ENCODE measurements at regions not wholly inside any gene's neighbourhood (a gene's known extent, or its start where the extent isn't known, plus 50 kb on each side); places are given as distances from the start of the nearest gene placed in this dataset.

- no peaks in the 10 kb centered on the region for H3F3A ChIP-seq (ENCODE audit: low read depth)
- no peaks in the 10 kb centered on the region for H3K4me1 ChIP-seq (ENCODE audit: insufficient read depth, low read length, poor library complexity, severe bottlenecking)
- H3K9me3 ChIP-seq (ENCODE audit: insufficient read depth, low read depth, low read length): peaks cover 3% of the 10 kb centered on the region; the same call in 1 of the 2 replicates
- H2AFZ ChIP-seq (ENCODE audit: low read length): no peak overlapping the region
- no peaks in the 10 kb centered on the region for H3K9me2 ChIP-seq (replicated peaks; ENCODE audit: low read depth, low read length)
- no peak overlapping the region for H3K9ac ChIP-seq (ENCODE audit: low read depth, low read length, poor library complexity, severe bottlenecking)
- TF ChIP-seq EZH2phosphoT487 (IDR thresholded peaks at IDR 0.05; ENCODE audit: borderline replicate concordance): no peak
- no peak for TF ChIP-seq CTCF (conservative IDR thresholded peaks at IDR 0.05; ENCODE audit: low read length)
- no peaks in the 10 kb centered on the region for H3K36me3 ChIP-seq (ENCODE audit: insufficient read depth, low read length)
- no peaks in the 10 kb centered on the region for H3K79me2 ChIP-seq (ENCODE audit: insufficient read depth, low read length)
- H3K27me3 ChIP-seq (ENCODE audit: insufficient read depth, low read length, poor library complexity, severe bottlenecking): no peaks in the 10 kb centered on the region
- H3K4me3 ChIP-seq (ENCODE audit: low read length, poor library complexity, severe bottlenecking): no peak overlapping the region
- H3K4me2 ChIP-seq (ENCODE audit: low read depth, low read length, poor library complexity, severe bottlenecking): no peak overlapping the region
- H4K20me1 ChIP-seq (ENCODE audit: insufficient read depth, low read length, poor library complexity, severe bottlenecking): no peaks in the 10 kb centered on the region
Observed at GRCh38 chr19:28076628-28077027, 1136.3 kb downstream of the UQCRFS1 start.

GRCh38 chr19:28075229-28075628, 1137.7 kb downstream of the UQCRFS1 start:
- no peak overlapping the region for H3K9ac ChIP-seq (ENCODE audit: low read depth, low read length, poor library complexity, severe bottlenecking)
- H3K4me1 ChIP-seq (ENCODE audit: insufficient read depth, low read length, poor library complexity, severe bottlenecking): no peaks in the 10 kb centered on the region
- TF ChIP-seq CTCF (conservative IDR thresholded peaks at IDR 0.05; ENCODE audit: low read length) (no peak), EZH2phosphoT487 (IDR thresholded peaks at IDR 0.05; ENCODE audit: borderline replicate concordance) (no peak)
- no peaks in the 10 kb centered on the region for H3K9me2 ChIP-seq (replicated peaks; ENCODE audit: low read depth, low read length)
- no peaks in the 10 kb centered on the region for H3F3A ChIP-seq (ENCODE audit: low read depth)
- no peak overlapping the region for H3K4me2 ChIP-seq (ENCODE audit: low read depth, low read length, poor library complexity, severe bottlenecking)
- no peaks in the 10 kb centered on the region for H3K27me3 ChIP-seq (ENCODE audit: insufficient read depth, low read length, poor library complexity, severe bottlenecking)
- H3K79me2 ChIP-seq (ENCODE audit: insufficient read depth, low read length): no peaks in the 10 kb centered on the region
- no peak overlapping the region for H2AFZ ChIP-seq (ENCODE audit: low read length)
- H4K20me1 ChIP-seq (ENCODE audit: insufficient read depth, low read length, poor library complexity, severe bottlenecking): no peaks in the 10 kb centered on the region
- no peaks in the 10 kb centered on the region for H3K36me3 ChIP-seq (ENCODE audit: insufficient read depth, low read length)
- H3K9me3 ChIP-seq (ENCODE audit: insufficient read depth, low read depth, low read length): peaks cover 3% of the 10 kb centered on the region; the same call in 1 of the 2 replicates
- H3K4me3 ChIP-seq (ENCODE audit: low read length, poor library complexity, severe bottlenecking): no peak overlapping the region

- H3K4me2 ChIP-seq (ENCODE audit: low read depth, low read length, poor library complexity, severe bottlenecking): no peak overlapping the region
- no peak overlapping the region for H2AFZ ChIP-seq (ENCODE audit: low read length)
- H3K27me3 ChIP-seq (ENCODE audit: insufficient read depth, low read length, poor library complexity, severe bottlenecking): no peaks in the 10 kb centered on the region
- H3K9me3 ChIP-seq (ENCODE audit: insufficient read depth, low read depth, low read length): peaks cover 3% of the 10 kb centered on the region; the same call in 1 of the 2 replicates
- no peak overlapping the region for H3K4me3 ChIP-seq (ENCODE audit: low read length, poor library complexity, severe bottlenecking)
- H3K9ac ChIP-seq (ENCODE audit: low read depth, low read length, poor library complexity, severe bottlenecking): no peak overlapping the region
- no peaks in the 10 kb centered on the region for H3K79me2 ChIP-seq (ENCODE audit: insufficient read depth, low read length)
- no peaks in the 10 kb centered on the region for H4K20me1 ChIP-seq (ENCODE audit: insufficient read depth, low read length, poor library complexity, severe bottlenecking)
- TF ChIP-seq EZH2phosphoT487 (IDR thresholded peaks at IDR 0.05; ENCODE audit: borderline replicate concordance) (no peak), CTCF (conservative IDR thresholded peaks at IDR 0.05; ENCODE audit: low read length) (no peak)
- no peaks in the 10 kb centered on the region for H3K36me3 ChIP-seq (ENCODE audit: insufficient read depth, low read length)
- no peaks in the 10 kb centered on the region for H3K4me1 ChIP-seq (ENCODE audit: insufficient read depth, low read length, poor library complexity, severe bottlenecking)
- H3F3A ChIP-seq (ENCODE audit: low read depth): no peaks in the 10 kb centered on the region
- no peaks in the 10 kb centered on the region for H3K9me2 ChIP-seq (replicated peaks; ENCODE audit: low read depth, low read length)
Observed at GRCh38 chr19:28074773-28075172, 1138.2 kb downstream of the UQCRFS1 start.

Measured in Loucy (cell line).